ENCODE measurements at regions not wholly inside any gene's neighbourhood (a gene's known extent, or its start where the extent isn't known, plus 50 kb on each side); places are given as distances from the start of the nearest gene placed in this dataset.

- Histone ChIP-seq H3K4me1 (no peaks in the 10 kb centered on the region), H3K36me3 (no peaks in the 10 kb centered on the region), H3K27ac (replicated peaks) (no peak overlapping the region), H3K27me3 (ENCODE audit: low read depth) (no peaks in the 10 kb centered on the region), H3K9me3 (replicated peaks) (no peaks in the 10 kb centered on the region), H3K4me3 (no peak overlapping the region)
- DNase-seq = no peak
- intact Hi-C loops (cut with micrococcal nuclease) = no loop called here
- TF ChIP-seq, protein P1, sequence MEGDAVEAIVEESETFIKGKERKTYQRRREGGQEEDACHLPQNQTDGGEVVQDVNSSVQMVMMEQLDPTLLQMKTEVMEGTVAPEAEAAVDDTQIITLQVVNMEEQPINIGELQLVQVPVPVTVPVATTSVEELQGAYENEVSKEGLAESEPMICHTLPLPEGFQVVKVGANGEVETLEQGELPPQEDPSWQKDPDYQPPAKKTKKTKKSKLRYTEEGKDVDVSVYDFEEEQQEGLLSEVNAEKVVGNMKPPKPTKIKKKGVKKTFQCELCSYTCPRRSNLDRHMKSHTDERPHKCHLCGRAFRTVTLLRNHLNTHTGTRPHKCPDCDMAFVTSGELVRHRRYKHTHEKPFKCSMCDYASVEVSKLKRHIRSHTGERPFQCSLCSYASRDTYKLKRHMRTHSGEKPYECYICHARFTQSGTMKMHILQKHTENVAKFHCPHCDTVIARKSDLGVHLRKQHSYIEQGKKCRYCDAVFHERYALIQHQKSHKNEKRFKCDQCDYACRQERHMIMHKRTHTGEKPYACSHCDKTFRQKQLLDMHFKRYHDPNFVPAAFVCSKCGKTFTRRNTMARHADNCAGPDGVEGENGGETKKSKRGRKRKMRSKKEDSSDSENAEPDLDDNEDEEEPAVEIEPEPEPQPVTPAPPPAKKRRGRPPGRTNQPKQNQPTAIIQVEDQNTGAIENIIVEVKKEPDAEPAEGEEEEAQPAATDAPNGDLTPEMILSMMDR (IDR thresholded peaks at IDR 0.05; ENCODE audit: borderline replicate concordance) = no peak
Observed at GRCh38 chr4:124803026-124803425, 90.5 kb upstream of the ANKRD50 start.

DNA sequence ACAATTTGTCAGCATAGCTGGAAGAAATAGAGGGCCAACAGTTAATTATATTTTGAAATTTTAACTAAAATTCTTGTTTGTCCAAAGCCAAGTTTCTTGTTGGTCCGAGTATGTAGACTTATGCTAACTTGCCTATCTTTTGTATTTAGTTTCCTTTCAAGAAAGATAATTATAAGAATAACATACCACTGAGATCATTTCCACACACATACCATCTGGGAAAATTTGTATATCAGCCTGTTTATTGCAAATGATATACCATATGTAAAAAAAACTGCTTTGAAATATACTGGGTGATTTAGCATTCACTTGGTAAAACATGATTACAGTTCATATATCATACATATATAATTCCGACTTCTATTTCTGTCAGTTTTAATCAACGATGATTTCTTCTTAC, 84.7 kb upstream of the ANKRD50 start:
- intact Hi-C loops (cut with micrococcal nuclease) = no loop called here
- Histone ChIP-seq H3K4me3 (no peak overlapping the region), H3K27ac (replicated peaks) (no peak overlapping the region)

GRCh38 chr4:124790471-124790870, 77.9 kb upstream of the ANKRD50 start:
- Histone ChIP-seq H3K4me1 (no peaks in the 10 kb centered on the region), H3K27me3 (ENCODE audit: low read depth) (no peaks in the 10 kb centered on the region), H3K9me3 (replicated peaks) (peaks cover 4% of the 10 kb centered on the region), H3K36me3 (no peaks in the 10 kb centered on the region), H3K27ac (replicated peaks) (no peak overlapping the region), H3K4me3 (no peak overlapping the region)
- DNase-seq = no peak
- TF ChIP-seq, protein P1 (IDR thresholded peaks at IDR 0.05; ENCODE audit: borderline replicate concordance) = no peak
- intact Hi-C loops (cut with micrococcal nuclease) = no loop called here

More for the DNA sequence above, 84.7 kb upstream of the ANKRD50 start:
- Histone ChIP-seq H3K27me3 (ENCODE audit: low read depth) (no peaks in the 10 kb centered on the region), H3K9me3 (replicated peaks) (peaks cover 4% of the 10 kb centered on the region), H3K4me1 (no peaks in the 10 kb centered on the region), H3K36me3 (no peaks in the 10 kb centered on the region)
- DNase-seq = no peak
- TF ChIP-seq, protein P1 (IDR thresholded peaks at IDR 0.05; ENCODE audit: borderline replicate concordance) = no peak

GRCh38 chr4:124786634-124787033, 74.1 kb upstream of the ANKRD50 start:
- no peak overlapping the region for H3K27ac ChIP-seq (replicated peaks)
- H3K36me3 ChIP-seq = no peaks in the 10 kb centered on the region
- no peak overlapping the region for H3K4me3 ChIP-seq
- intact Hi-C loops (cut with micrococcal nuclease) = no loop called here
- TF ChIP-seq, protein P1 (IDR thresholded peaks at IDR 0.05; ENCODE audit: borderline replicate concordance) = no peak
- no peaks in the 10 kb centered on the region for H3K9me3 ChIP-seq (replicated peaks)
- no peaks in the 10 kb centered on the region for H3K4me1 ChIP-seq
- no peak for DNase-seq
- H3K27me3 ChIP-seq (ENCODE audit: low read depth) = no peaks in the 10 kb centered on the region

DNA sequence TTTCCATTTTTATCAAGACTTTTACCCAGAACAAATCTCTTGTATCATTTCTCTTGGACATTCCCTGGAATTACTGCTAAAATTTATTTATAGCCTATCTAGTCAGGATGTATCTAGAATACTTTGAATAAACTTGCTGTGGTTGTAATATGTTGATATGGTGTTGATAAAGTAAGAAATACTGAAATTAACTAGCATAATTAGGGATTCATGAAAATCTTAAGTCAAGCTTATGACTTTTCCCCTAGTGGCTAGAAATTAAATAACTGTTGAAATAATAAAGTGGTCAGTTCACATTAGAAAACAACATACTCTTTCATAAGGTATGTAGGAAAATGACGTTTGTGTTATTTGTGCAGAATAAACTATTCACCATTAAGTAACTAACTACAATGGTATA, 73.1 kb upstream of the ANKRD50 start:
- H3K4me3 ChIP-seq = no peak overlapping the region
- H3K27ac ChIP-seq (replicated peaks) = no peak overlapping the region
- H3K4me1 ChIP-seq = no peaks in the 10 kb centered on the region
- DNase-seq = no peak
- H3K36me3 ChIP-seq = no peaks in the 10 kb centered on the region
- intact Hi-C loops (cut with micrococcal nuclease) = no loop called here
- TF ChIP-seq, protein P1 (IDR thresholded peaks at IDR 0.05; ENCODE audit: borderline replicate concordance) = no peak
- no peaks in the 10 kb centered on the region for H3K9me3 ChIP-seq (replicated peaks)
- no peaks in the 10 kb centered on the region for H3K27me3 ChIP-seq (ENCODE audit: low read depth)

GRCh38 chr4:124783847-124784246, 71.3 kb upstream of the ANKRD50 start:
- Histone ChIP-seq H3K27ac (replicated peaks) (no peak overlapping the region), H3K9me3 (replicated peaks) (no peaks in the 10 kb centered on the region), H3K27me3 (ENCODE audit: low read depth) (no peaks in the 10 kb centered on the region), H3K36me3 (no peaks in the 10 kb centered on the region), H3K4me1 (no peaks in the 10 kb centered on the region), H3K4me3 (no peak overlapping the region)
- DNase-seq = no peak
- TF ChIP-seq, protein P1 (IDR thresholded peaks at IDR 0.05; ENCODE audit: borderline replicate concordance) = no peak
- intact Hi-C loops (cut with micrococcal nuclease) = no loop called here
